Testis (tissue), 2 donors: ENCODE measurements at regions not wholly inside any gene's neighbourhood (a gene's known extent, or its start where the extent isn't known, plus 50 kb on each side); places are given as distances from the start of the nearest gene placed in this dataset.

Experiments used
- DNase-seq: peaks from one replicate; pipeline ENCODE4 v3.0.0-alpha.2; 2019
- H3K27ac ChIP-seq, 2 donors: fragments of 200-600 bp; sonication (generic); one replicate each; pipeline ENCODE4 v1.5.1; 2019
- H3K27me3 ChIP-seq: fragments of 200-600 bp; sonication (generic); one replicate; pipeline ENCODE4 v1.5.1; 2019
- H3K36me3 ChIP-seq: fragments of 200-600 bp; sonication (generic); one replicate; pipeline ENCODE4 v1.5.1; 2017; ENCODE audit warnings: low read depth; ENCODE audit errors: missing control alignments
- H3K4me1 ChIP-seq: fragments of 200-600 bp; sonication (generic); one replicate; pipeline ENCODE4 v1.5.1; 2019
- H3K4me3 ChIP-seq, 2 donors: fragments of 200-600 bp; sonication (generic); one replicate each; pipeline ENCODE4 v1.5.1; 2017 to 2019
- H3K9me3 ChIP-seq: fragments of 200-600 bp; sonication (generic); one replicate; pipeline ENCODE4 v1.5.1; 2017
- POLR2A ChIP-seq: fragments of 450-650 bp; IDR thresholded peaks from one replicate; pipeline ENCODE4 v1.6.1; 2017; ENCODE audit warnings: antibody characterized with exemption, mild to moderate bottlenecking, moderate library complexity
- WGBS, 2 donors: methylation state at CpG; one replicate each; pipeline ENCODE4 v1.1.5; 2018; 5-methylcytosine and 5-hydroxymethylcytosine counted together
- intact Hi-C: fragments of 100-400 bp; cut with DNase I; formaldehyde crosslinking; loops from one replicate; pipeline ENCODE4 v1.15.1; 2023; ENCODE audit warnings: low total_unique reads
- TF ChIP-seq, protein P1 (sequence below), 3 experiments: fragments of 450-650 bp in 2 of 3; fragments of 200-600 bp in 1 of 3; sonication (generic) in 1 of 3; IDR thresholded peaks; one replicate each; pipeline ENCODE4 v1.5.1; 2016 to 2019; ENCODE audit warnings: antibody characterized with exemption in 3 of 3, mild to moderate bottlenecking in 2 of 3, moderate library complexity in 1 of 3

DNA sequence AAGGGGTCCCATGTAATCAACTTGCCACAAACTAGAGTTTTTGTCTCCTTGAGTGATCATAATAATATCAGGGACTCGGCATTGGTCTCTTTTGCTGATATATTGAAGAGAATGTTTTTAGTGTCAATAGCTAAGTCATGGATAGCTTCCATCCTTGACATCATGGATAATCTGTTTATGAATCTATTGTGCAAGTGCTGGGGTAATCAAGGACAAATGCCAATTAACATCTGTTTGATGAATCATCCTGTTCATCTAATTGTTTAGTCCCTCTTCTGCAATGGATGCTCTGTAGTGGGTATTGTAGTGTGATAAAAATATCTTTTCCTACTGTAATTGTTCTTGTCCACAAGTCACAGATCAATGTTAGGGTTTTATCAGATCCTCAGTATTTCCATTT, 607.5 kb upstream of the SEMA6A start:
- H3K9me3 ChIP-seq: no peaks in the 10 kb centered on the region
- no peaks in the 10 kb centered on the region for H3K4me1 ChIP-seq
- no peak overlapping the region for H3K27ac ChIP-seq
- no peak overlapping the region for H3K4me3 ChIP-seq
- no peak for DNase-seq
- 89 to 100% methylated on average over 1 of the region's 1 CpG for WGBS, 2 donors
- intact Hi-C loops: no loop called here
- no peaks in the 10 kb centered on the region for H3K36me3 ChIP-seq
- no peaks in the 10 kb centered on the region for H3K27me3 ChIP-seq
- TF ChIP-seq, protein P1, sequence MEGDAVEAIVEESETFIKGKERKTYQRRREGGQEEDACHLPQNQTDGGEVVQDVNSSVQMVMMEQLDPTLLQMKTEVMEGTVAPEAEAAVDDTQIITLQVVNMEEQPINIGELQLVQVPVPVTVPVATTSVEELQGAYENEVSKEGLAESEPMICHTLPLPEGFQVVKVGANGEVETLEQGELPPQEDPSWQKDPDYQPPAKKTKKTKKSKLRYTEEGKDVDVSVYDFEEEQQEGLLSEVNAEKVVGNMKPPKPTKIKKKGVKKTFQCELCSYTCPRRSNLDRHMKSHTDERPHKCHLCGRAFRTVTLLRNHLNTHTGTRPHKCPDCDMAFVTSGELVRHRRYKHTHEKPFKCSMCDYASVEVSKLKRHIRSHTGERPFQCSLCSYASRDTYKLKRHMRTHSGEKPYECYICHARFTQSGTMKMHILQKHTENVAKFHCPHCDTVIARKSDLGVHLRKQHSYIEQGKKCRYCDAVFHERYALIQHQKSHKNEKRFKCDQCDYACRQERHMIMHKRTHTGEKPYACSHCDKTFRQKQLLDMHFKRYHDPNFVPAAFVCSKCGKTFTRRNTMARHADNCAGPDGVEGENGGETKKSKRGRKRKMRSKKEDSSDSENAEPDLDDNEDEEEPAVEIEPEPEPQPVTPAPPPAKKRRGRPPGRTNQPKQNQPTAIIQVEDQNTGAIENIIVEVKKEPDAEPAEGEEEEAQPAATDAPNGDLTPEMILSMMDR (IDR thresholded peaks at IDR 0.05): no peak
- TF ChIP-seq POLR2A: no peak

DNA sequence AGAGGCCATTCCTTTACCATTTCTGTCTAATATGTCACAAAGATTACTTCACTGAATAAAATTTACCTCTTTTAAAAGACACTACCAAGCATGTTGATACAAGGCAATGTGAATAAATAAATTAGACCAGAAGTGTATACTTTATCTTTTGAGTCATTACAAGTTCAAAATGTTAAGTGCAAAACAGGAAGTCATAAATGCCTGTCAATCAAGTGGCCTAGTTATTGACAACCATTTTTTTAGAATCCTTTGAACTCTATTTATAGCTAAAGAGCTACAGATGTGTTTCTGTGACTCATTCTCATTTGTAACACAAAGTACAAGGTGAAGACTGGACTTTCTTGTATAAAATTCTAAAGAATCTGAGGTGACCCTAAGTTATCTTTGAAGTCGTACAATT, 602.7 kb upstream of the SEMA6A start:
- TF ChIP-seq, protein P1 (IDR thresholded peaks at IDR 0.05): no peak
- TF ChIP-seq POLR2A: no peak
- 82 to 94% methylated on average over 1 of the region's 1 CpG for WGBS, 2 donors
- no peak overlapping the region for H3K27ac ChIP-seq

DNA sequence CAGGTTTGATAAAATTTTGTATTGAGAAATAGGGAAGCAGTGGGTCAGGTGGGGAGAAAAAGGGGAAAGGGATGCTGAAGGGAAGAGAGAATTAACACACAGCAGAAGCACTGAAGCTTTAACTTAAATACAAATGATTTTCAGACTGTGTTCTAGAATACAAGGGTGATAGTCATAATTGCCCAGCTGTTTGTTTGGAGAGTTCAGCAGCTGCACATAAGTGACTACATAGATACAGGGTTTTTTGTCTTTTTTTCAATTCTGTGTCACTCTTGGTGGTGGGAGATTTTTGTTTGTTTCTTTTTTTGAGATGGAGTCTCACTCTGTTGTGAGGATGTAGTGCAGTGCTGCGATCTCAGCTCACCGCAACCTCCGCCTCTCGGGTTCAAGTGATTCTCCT, 590.4 kb upstream of the SEMA6A start:
- Histone ChIP-seq H3K4me3 (no peak overlapping the region), H3K27me3 (no peaks in the 10 kb centered on the region), H3K36me3 (no peaks in the 10 kb centered on the region), H3K9me3 (no peaks in the 10 kb centered on the region), H3K27ac (no peak overlapping the region), H3K4me1 (no peaks in the 10 kb centered on the region)
- TF ChIP-seq, protein P1 (IDR thresholded peaks at IDR 0.05): no peak
- no peak for TF ChIP-seq POLR2A
- DNase-seq: no peak
- WGBS, 2 donors: 95 to 99% methylated on average over 4 of the region's 4 CpGs
- intact Hi-C loops: no loop called here

More for the DNA sequence above, 602.7 kb upstream of the SEMA6A start:
- Histone ChIP-seq H3K36me3 (no peaks in the 10 kb centered on the region), H3K4me3 (no peak overlapping the region), H3K27me3 (no peaks in the 10 kb centered on the region), H3K9me3 (no peaks in the 10 kb centered on the region), H3K4me1 (no peaks in the 10 kb centered on the region)
- intact Hi-C loops: no loop called here
- no peak for DNase-seq

DNA sequence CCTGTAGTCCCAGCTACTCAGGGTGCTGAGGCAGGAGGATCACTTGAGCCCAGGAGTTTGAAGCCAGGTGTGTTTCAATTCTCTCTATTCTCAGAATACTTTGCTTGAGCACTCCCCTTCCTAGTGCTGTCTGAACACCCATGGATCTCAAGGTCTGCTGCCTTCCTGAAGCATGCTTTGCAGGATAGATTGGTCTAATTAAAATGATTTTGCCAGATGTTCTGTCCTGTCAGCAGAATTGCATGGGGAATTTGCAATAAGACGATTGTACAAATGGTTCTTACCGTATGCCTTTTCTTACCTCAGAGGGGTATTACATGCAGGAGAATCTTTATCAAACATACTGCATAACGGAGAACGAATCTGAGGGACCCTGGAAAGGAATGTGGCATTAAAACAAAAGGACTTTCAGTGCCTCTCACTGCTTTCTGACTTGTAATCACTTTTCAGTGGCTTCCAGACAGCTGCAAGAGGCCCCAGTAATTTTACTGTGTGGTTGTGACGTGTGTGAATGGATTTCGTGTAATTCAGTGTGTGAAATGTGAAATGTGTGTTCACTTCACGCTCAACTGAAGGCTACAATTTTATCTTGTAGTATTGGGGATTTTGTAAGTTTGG, 587.2 kb upstream of the SEMA6A start:
- intact Hi-C loops: no loop called here
- WGBS, 2 donors: 58 to 64% methylated on average over 7 of the region's 7 CpGs
- no peak overlapping the region for H3K27ac ChIP-seq
- H3K27me3 ChIP-seq: no peaks in the 10 kb centered on the region
- H3K4me3 ChIP-seq: no peak overlapping the region
- no peaks in the 10 kb centered on the region for H3K4me1 ChIP-seq
- DNase-seq: no peak
- no peaks in the 10 kb centered on the region for H3K36me3 ChIP-seq
- TF ChIP-seq, protein P1 (IDR thresholded peaks at IDR 0.05): no peak
- TF ChIP-seq POLR2A: no peak
- no peaks in the 10 kb centered on the region for H3K9me3 ChIP-seq

DNA sequence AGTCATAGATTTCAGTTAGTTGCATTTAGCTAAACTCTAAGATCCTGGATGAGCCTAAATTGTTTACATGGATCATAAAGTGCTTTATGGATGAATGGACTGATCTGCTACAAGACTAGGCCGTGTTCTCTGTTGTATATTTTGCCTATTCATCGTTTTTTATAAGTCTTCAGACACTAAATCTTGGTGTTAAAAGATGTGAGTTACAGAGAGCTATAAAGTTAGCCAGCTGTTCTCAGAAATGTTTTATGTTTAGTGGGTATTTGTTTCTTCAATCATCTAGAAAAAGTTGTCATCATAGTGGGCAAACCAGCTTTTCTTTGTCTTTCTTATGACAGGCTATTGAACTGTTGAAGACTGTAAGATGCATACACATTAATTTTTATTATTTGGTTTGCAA, 585.8 kb upstream of the SEMA6A start:
- intact Hi-C loops: no loop called here
- Histone ChIP-seq H3K36me3 (no peaks in the 10 kb centered on the region), H3K27ac (no peak overlapping the region), H3K4me1 (no peaks in the 10 kb centered on the region), H3K27me3 (no peaks in the 10 kb centered on the region), H3K4me3 (no peak overlapping the region), H3K9me3 (no peaks in the 10 kb centered on the region)
- 75 to 82% methylated on average over 2 of the region's 2 CpGs for WGBS, 2 donors
- no peak for TF ChIP-seq POLR2A
- TF ChIP-seq, protein P1 (IDR thresholded peaks at IDR 0.05): no peak
- no peak for DNase-seq
